Stimulated activated CD8-positive, alpha-beta memory T cell treated with anti-CD3 and anti-CD28 coated beads, Interleukin-12 subunit alpha, Interleukin-12 subunit beta, amount 100 ng/mL, for 4 hours (primary cell): ENCODE measurements at regions not wholly inside any gene's neighbourhood (a gene's known extent, or its start where the extent isn't known, plus 50 kb on each side); places are given as distances from the start of the nearest gene placed in this dataset.

Source experiments
- DNase-seq: peaks from one replicate; pipeline ENCODE4 v3.0.0-alpha.2; 2020; ENCODE audit warnings: low read depth

GRCh38 chr13:76516586-76516985 is 369.6 kb downstream of the KCTD12 start:
- no peak for DNase-seq

- DNase-seq = no peak
Measured at GRCh38 chr13:76516013-76516412, 370.2 kb downstream of the KCTD12 start.

- DNase-seq = no peak
Measured at GRCh38 chr13:76512721-76513145, 373.5 kb downstream of the KCTD12 start.

GRCh38 chr13:76505437-76505836 is 380.8 kb downstream of the KCTD12 start:
- DNase-seq = no peak

GRCh38 chr13:76503766-76504165 is 382.4 kb downstream of the KCTD12 start:
- no peak for DNase-seq

- DNase-seq = no peak
Measured at GRCh38 chr13:76503291-76503690, 382.9 kb downstream of the KCTD12 start.

- no peak for DNase-seq
Measured at GRCh38 chr13:76500894-76501293, 385.3 kb downstream of the KCTD12 start.

GRCh38 chr13:76499891-76500290 is 386.3 kb downstream of the KCTD12 start:
- no peak for DNase-seq

GRCh38 chr13:76489274-76489673 is 396.9 kb downstream of the KCTD12 start:
- DNase-seq = no peak

GRCh38 chr13:76481738-76482137 is 404.5 kb downstream of the KCTD12 start:
- no peak for DNase-seq

- no peak for DNase-seq
Measured at GRCh38 chr13:76474966-76475365, 411.2 kb downstream of the KCTD12 start.

GRCh38 chr13:76474356-76474755 is 411.8 kb downstream of the KCTD12 start:
- DNase-seq = no peak

- DNase-seq = peak; percentile 1
Measured at GRCh38 chr13:76473552-76474134, 412.6 kb downstream of the KCTD12 start.

GRCh38 chr13:76472916-76473315 is 413.3 kb downstream of the KCTD12 start:
- DNase-seq = no peak

- DNase-seq = no peak
Measured at GRCh38 chr13:76471486-76471885, 414.7 kb downstream of the KCTD12 start.

- no peak for DNase-seq
Measured at GRCh38 chr13:76470991-76471390, 415.2 kb downstream of the KCTD12 start.

- no peak for DNase-seq
Measured at GRCh38 chr13:76466043-76466442, 420.2 kb downstream of the KCTD12 start.

- DNase-seq = no peak
Measured at GRCh38 chr13:76463314-76463713, 422.9 kb downstream of the KCTD12 start.

GRCh38 chr13:76461999-76462398 is 424.2 kb downstream of the KCTD12 start:
- DNase-seq = no peak

- DNase-seq = no peak
Measured at GRCh38 chr13:76461484-76461883, 424.7 kb downstream of the KCTD12 start.

- no peak for DNase-seq
Measured at GRCh38 chr13:76459863-76460262, 426.3 kb downstream of the KCTD12 start.

GRCh38 chr13:76455960-76456359 is 430.2 kb downstream of the KCTD12 start:
- DNase-seq = no peak

GRCh38 chr13:76454991-76455390 is 431.2 kb downstream of the KCTD12 start:
- no peak for DNase-seq

GRCh38 chr13:76449716-76450115 is 436.5 kb downstream of the KCTD12 start:
- DNase-seq = no peak

- no peak for DNase-seq
Measured at GRCh38 chr13:76446191-76446590, 440.0 kb downstream of the KCTD12 start.
